ENCODE measurements at regions not wholly inside any gene's neighbourhood (a gene's known extent, or its start where the extent isn't known, plus 50 kb on each side); places are given as distances from the start of the nearest gene placed in this dataset.

DNA sequence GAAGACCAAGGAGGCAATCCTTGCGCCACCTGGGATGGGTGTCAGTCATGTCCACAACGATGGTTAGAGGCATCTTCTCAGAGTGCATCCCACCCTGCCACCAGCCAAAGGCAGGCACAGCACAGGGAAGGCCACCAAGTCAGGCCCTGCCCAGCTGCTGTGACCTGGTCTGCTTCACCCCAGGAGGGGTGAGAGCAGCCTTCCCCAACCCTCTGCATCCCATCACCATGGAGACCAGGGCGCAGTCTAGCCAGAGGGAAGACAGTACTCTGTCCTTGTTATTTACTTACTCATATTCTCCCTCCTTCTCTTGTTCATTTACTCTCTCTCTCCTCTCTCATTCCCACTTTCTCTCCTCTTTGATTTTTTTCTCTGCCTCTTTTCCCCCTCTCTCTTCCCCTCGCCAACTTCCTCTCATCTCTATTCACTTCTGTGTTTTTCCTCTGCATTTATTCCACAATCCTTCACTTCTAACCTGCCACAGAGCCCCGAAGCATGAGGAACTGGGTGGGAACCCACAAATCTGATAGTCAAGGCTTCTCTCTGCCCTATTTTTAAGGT, 749.4 kb downstream of the UQCRFS1 start:
- H3K4me3 ChIP-seq (ENCODE audit: low read depth, low read length): no peak overlapping the region
- TF ChIP-seq MYC (IDR thresholded peaks at IDR 0.05; ENCODE audit: low read depth, low read length): no peak
- TF ChIP-seq POLR2A (IDR thresholded peaks at IDR 0.05; ENCODE audit: extremely low read depth, insufficient read length): no peak
- TF ChIP-seq, protein P1, sequence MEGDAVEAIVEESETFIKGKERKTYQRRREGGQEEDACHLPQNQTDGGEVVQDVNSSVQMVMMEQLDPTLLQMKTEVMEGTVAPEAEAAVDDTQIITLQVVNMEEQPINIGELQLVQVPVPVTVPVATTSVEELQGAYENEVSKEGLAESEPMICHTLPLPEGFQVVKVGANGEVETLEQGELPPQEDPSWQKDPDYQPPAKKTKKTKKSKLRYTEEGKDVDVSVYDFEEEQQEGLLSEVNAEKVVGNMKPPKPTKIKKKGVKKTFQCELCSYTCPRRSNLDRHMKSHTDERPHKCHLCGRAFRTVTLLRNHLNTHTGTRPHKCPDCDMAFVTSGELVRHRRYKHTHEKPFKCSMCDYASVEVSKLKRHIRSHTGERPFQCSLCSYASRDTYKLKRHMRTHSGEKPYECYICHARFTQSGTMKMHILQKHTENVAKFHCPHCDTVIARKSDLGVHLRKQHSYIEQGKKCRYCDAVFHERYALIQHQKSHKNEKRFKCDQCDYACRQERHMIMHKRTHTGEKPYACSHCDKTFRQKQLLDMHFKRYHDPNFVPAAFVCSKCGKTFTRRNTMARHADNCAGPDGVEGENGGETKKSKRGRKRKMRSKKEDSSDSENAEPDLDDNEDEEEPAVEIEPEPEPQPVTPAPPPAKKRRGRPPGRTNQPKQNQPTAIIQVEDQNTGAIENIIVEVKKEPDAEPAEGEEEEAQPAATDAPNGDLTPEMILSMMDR (IDR thresholded peaks at IDR 0.05; ENCODE audit: low read depth, low read length): no peak
- TF ChIP-seq, protein P2, sequence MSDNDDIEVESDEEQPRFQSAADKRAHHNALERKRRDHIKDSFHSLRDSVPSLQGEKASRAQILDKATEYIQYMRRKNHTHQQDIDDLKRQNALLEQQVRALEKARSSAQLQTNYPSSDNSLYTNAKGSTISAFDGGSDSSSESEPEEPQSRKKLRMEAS (IDR thresholded peaks at IDR 0.05; ENCODE audit: low read depth, low read length): no peak
- no peak for DNase-seq (ENCODE audit: low read depth)

DNA sequence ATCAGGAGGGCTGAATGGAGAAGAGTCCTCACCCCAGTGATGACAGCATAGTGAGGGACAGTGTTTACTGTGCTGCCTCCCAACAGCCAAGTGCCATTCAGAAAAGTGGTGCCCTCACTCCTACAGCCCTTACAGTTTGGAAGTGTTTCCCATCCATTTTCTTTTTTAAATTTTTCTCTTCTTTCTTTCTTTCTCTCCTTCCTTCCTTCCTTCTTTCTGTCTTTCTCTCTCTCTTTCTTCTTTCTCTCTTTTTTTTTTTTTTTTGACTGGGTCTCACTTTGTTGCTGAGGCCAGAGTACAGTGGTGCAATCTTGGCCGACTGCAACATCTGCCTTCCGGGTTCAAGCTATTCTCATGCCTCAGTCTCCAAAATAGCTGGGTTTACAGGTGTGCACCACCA, 755.3 kb downstream of the UQCRFS1 start:
- TF ChIP-seq MYC (IDR thresholded peaks at IDR 0.05; ENCODE audit: low read depth, low read length): no peak
- no peak for TF ChIP-seq POLR2A (IDR thresholded peaks at IDR 0.05; ENCODE audit: extremely low read depth, insufficient read length)
- TF ChIP-seq, protein P2 (IDR thresholded peaks at IDR 0.05; ENCODE audit: low read depth, low read length): no peak
- TF ChIP-seq, protein P1 (IDR thresholded peaks at IDR 0.05; ENCODE audit: low read depth, low read length): no peak
- DNase-seq (ENCODE audit: low read depth): no peak
- H3K4me3 ChIP-seq (ENCODE audit: low read depth, low read length): no peak overlapping the region

DNA sequence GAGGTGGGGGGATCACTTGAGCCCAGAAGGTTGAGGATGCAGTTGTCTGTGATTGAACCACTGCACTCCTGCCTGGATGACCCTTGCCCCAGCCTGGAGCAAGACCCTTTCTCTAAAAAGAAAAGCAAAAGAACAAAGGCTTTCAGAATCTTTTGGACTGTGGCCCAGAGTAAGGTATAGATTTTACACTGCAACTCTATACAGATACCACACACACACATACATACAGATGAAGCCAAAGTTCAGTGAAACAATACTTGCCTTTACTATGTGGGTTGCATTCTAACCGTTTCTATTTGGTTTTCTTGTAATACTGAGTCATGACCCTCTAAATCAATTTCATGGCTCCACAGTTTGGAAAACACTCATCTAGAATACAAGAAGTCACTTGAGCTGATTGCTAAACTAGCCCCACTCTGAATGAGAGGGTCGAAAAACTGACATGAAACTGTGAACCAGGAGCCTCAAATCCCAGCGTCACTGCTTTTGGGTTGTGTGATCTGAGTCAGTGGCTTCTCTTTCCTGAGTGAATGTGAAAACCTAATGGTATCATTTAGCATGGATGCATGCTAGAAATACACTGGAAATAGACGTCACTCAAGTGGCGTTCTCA, 756.1 kb downstream of the UQCRFS1 start:
- DNase-seq (ENCODE audit: low read depth): no peak
- no peak for TF ChIP-seq POLR2A (IDR thresholded peaks at IDR 0.05; ENCODE audit: extremely low read depth, insufficient read length)
- TF ChIP-seq, protein P2 (IDR thresholded peaks at IDR 0.05; ENCODE audit: low read depth, low read length): no peak
- H3K4me3 ChIP-seq (ENCODE audit: low read depth, low read length): no peak overlapping the region

DNA sequence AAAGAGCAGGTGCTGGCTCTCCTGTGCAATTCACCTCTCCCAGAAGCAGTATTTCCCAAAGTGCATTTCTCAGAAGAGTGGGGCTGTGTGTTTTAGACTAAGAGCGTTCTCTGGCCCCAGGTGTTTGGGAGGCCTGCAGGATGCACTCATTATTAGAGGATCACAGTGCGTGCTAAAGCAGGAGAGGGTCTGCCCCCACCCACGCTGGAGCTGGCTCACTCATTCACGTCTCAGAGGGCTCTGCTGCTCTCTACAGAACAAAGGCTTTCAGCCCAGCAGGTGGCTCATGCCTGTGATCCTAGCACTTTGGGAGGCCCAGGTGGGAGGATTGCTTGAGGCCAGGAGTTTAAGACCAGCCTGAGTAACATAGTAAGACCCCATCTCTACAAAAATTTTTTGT, 756.7 kb downstream of the UQCRFS1 start:
- TF ChIP-seq MYC (IDR thresholded peaks at IDR 0.05; ENCODE audit: low read depth, low read length) (no peak), POLR2A (IDR thresholded peaks at IDR 0.05; ENCODE audit: extremely low read depth, insufficient read length) (no peak)
- TF ChIP-seq, protein P1 (IDR thresholded peaks at IDR 0.05; ENCODE audit: low read depth, low read length): no peak
- TF ChIP-seq, protein P2 (IDR thresholded peaks at IDR 0.05; ENCODE audit: low read depth, low read length): no peak
- DNase-seq (ENCODE audit: low read depth): no peak
- no peak overlapping the region for H3K4me3 ChIP-seq (ENCODE audit: low read depth, low read length)

DNA sequence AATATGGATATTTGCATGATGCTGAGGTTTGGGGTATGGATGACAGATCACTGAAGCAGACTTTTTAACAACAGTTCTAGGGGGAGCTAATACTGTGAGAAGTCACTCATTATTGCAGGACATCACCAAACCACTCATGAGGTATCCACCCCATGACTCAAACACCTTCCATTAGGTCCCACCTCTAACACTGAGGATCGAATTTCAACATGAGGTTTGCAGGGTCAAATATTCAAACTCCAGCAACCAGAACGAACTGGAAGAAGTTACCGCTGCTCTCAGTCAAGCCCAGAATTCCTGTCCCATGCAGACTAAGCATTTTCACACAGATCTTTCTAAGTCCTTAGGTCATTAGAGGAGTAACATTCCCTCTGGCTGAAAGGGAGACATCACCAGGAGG, 758.9 kb downstream of the UQCRFS1 start:
- no peak for DNase-seq (ENCODE audit: low read depth)
- TF ChIP-seq MYC (IDR thresholded peaks at IDR 0.05; ENCODE audit: low read depth, low read length): no peak
- TF ChIP-seq, protein P2 (IDR thresholded peaks at IDR 0.05; ENCODE audit: low read depth, low read length): no peak
- TF ChIP-seq, protein P1 (IDR thresholded peaks at IDR 0.05; ENCODE audit: low read depth, low read length): no peak
- TF ChIP-seq POLR2A (IDR thresholded peaks at IDR 0.05; ENCODE audit: extremely low read depth, insufficient read length): no peak
- H3K4me3 ChIP-seq (ENCODE audit: low read depth, low read length): no peak overlapping the region

DNA sequence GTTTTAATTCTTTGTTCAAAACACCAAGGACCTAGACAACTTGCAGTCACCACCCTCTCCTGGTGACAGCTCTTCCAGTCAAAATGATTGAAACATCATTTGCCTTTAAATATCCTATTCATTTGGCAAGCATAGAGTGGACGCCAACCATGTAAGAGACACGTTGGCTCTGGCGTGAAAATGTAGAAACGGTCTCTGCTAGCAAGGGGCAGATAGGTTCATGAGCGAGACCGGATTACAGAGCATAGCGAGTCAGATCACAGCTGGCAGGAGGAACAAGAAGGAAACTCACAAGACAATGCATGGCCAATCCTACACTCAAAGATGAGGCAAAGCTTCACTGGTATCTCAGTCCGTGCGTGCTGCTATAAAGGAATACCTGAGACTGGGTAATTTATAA, 759.5 kb downstream of the UQCRFS1 start:
- TF ChIP-seq, protein P1 (IDR thresholded peaks at IDR 0.05; ENCODE audit: low read depth, low read length): no peak
- TF ChIP-seq MYC (IDR thresholded peaks at IDR 0.05; ENCODE audit: low read depth, low read length): no peak
- TF ChIP-seq POLR2A (IDR thresholded peaks at IDR 0.05; ENCODE audit: extremely low read depth, insufficient read length): no peak
- TF ChIP-seq, protein P2 (IDR thresholded peaks at IDR 0.05; ENCODE audit: low read depth, low read length): no peak
- no peak for DNase-seq (ENCODE audit: low read depth)
- no peak overlapping the region for H3K4me3 ChIP-seq (ENCODE audit: low read depth, low read length)
